PFSK-1 (cell line): ENCODE measurements at regions not wholly inside any gene's neighbourhood (a gene's known extent, or its start where the extent isn't known, plus 50 kb on each side); places are given as distances from the start of the nearest gene placed in this dataset.

Source experiments
- FOXP2 ChIP-seq: optimal IDR thresholded peaks from 2 replicates; pipeline ENCODE3; 2011; ENCODE audit warnings: borderline replicate concordance, control low read depth, inconsistent platforms; ENCODE audit not compliant: insufficient read depth; ENCODE audit errors: extremely low read length, extremely low read depth
- POLR2AphosphoS5 ChIP-seq: IDR thresholded peaks from 2 replicates; pipeline ENCODE4 v1.6.1; 2012; ENCODE audit warnings: low read depth, mild to moderate bottlenecking, control low read depth, low read length, moderate library complexity

DNA sequence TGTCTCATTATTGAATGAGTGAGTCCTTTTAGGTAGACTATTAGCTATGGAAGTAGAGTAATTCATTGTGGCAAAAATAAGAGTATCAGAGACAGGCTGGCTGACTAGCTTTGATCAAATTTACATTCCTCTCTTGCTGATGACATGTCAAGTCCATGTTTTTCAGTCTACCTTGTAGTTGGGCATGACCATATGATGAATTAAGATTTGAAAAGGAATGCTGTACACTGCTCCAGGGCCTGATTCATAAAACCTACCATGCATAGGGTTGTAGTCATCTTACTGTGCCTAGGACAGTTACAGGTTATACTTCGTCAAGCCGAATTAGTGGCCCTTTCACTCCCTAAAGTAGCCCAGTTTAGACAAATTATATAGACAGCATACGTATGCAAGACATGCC is 545.7 kb upstream of the MIS18BP1 start:
- no peak for TF ChIP-seq POLR2AphosphoS5
- no peak for TF ChIP-seq FOXP2
